Activated B cell treated with CpG ODN at 0.5 μM for 24 hours (primary cell): ENCODE measurements at regions not wholly inside any gene's neighbourhood (a gene's known extent, or its start where the extent isn't known, plus 50 kb on each side); places are given as distances from the start of the nearest gene placed in this dataset.

Source experiments
- ATAC-seq: fragments of 200-7000 bp; cut with Tn5 transposase; one replicate; pipeline ENCODE4 v1.10.0; 2021; ENCODE audit warnings: low read depth, mild to moderate bottlenecking, moderate library complexity
- CTCF ChIA-PET: fragments of 350-600 bp; sonication (Branson Sonifier 250); formaldehyde crosslinking; loops from one replicate; lab custom pipeline; 2021; ENCODE audit warnings: antibody characterized with exemption; lab: Charles Lee
- POLR2A ChIA-PET: fragments of 350-600 bp; sonication (Branson Sonifier 250); formaldehyde crosslinking; loops from one replicate; lab custom pipeline; 2021; ENCODE audit warnings: antibody characterized with exemption; lab: Charles Lee
- DNase-seq: peaks from one replicate; pipeline ENCODE4 v3.0.0; 2022
- H3K27ac Mint-ChIP-seq: one replicate; pipeline ENCODE4 v1.8.0; 2020; ENCODE audit warnings: mixed read lengths
- H3K27me3 Mint-ChIP-seq: one replicate; pipeline ENCODE4 v1.8.0; 2021; ENCODE audit warnings: mixed read lengths
- H3K36me3 Mint-ChIP-seq: one replicate; pipeline ENCODE4 v1.8.0; 2021; ENCODE audit warnings: low read depth, mixed read lengths
- H3K4me1 Mint-ChIP-seq: one replicate; pipeline ENCODE4 v1.8.0; 2021; ENCODE audit warnings: mixed read lengths
- H3K4me3 Mint-ChIP-seq: one replicate; pipeline ENCODE4 v1.8.0; 2020; ENCODE audit warnings: mild to moderate bottlenecking, mixed read lengths
- H3K9me3 Mint-ChIP-seq: one replicate; pipeline ENCODE4 v1.8.0; 2020; ENCODE audit warnings: mixed read lengths
- CTCF ChIP-seq: fragments of 200-600 bp; IDR thresholded peaks from one replicate; pipeline ENCODE4 v1.8.0; 2022; ENCODE audit warnings: antibody characterized with exemption, mild to moderate bottlenecking
- intact Hi-C: fragments of 100-400 bp; cut with micrococcal nuclease; formaldehyde crosslinking; loops from one replicate; pipeline ENCODE4 v1.15.1; 2024

DNA sequence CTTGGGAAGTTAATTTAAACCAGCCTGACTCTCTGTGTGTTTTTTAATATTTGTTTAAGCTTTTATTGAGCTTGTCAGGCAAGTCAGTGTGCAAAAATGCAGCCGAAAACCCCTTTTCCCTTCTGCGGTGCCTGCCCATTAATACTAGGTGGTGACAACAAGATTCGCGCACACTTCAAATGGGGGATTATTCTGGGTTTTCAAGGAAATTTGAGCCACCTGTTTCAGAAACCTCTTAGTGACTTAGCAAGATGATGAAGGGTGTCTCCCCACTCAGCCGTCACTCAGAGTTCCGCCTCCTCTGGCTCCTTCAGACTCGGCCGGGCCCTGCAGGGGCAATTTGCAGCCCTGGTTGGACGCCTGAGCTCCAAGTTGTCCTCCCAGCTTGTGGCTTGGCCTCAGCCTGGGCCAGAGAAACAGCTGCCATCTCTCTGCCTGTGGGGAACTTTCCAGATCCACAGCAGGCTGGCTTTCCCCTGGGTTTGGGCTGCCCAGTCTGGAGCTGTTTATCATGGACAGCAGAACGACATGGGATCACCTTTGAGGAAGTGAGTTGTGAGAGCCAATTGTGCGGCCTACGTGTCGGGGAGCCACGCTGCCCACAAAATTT is 75.9 kb downstream of the SPRY4 start:
- no peak for ATAC-seq
- TF ChIP-seq CTCF = no peak
- Mint-ChIP-seq H3K9me3 (no peaks in the 10 kb centered on the region), H3K4me1 (no peaks in the 10 kb centered on the region), H3K27ac (no peak overlapping the region), H3K4me3 (no peak overlapping the region), H3K27me3 (peaks cover 6% of the 10 kb centered on the region), H3K36me3 (no peaks in the 10 kb centered on the region)
- DNase-seq = no peak
- intact Hi-C loops = no loop called here
- CTCF ChIA-PET = no interaction called here
- POLR2A ChIA-PET = no interaction called here

GRCh38 chr5:142246258-142246657 is 78.6 kb downstream of the SPRY4 start:
- POLR2A ChIA-PET = no interaction called here
- intact Hi-C loops = no loop called here
- H3K9me3 Mint-ChIP-seq = peaks cover 3% of the 10 kb centered on the region
- no peak overlapping the region for H3K4me3 Mint-ChIP-seq
- H3K4me1 Mint-ChIP-seq = no peaks in the 10 kb centered on the region
- no peak for DNase-seq
- H3K27me3 Mint-ChIP-seq = peaks cover 6% of the 10 kb centered on the region
- ATAC-seq = no peak
- H3K36me3 Mint-ChIP-seq = no peaks in the 10 kb centered on the region
- H3K27ac Mint-ChIP-seq = no peak overlapping the region
- CTCF ChIA-PET = no interaction called here
- TF ChIP-seq CTCF = no peak

DNA sequence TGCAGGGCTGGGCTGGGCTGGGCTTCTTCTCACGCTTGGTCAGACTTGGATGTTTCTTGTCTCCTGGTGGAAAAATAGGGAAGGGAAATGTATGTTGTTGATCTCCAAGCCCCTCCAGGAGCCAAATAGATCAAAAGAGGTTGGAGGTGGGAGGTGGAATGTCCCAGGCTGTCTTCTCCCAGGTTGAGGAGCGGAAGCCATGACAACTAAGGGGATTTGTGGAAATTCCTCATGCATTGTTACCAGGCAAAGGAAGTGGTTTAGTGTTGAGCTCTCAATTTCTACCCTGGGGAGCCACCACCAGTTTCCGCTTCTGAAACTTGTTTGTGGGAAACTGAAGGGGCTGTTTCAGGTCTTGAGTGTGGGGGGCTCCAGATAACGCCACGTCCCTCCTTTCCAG is 79.0 kb downstream of the SPRY4 start:
- ChIA-PET POLR2A (no interaction called here), CTCF (no interaction called here)
- Mint-ChIP-seq H3K27me3 (peaks cover 6% of the 10 kb centered on the region), H3K4me3 (no peak overlapping the region), H3K4me1 (no peaks in the 10 kb centered on the region), H3K9me3 (peaks cover 3% of the 10 kb centered on the region), H3K27ac (no peak overlapping the region), H3K36me3 (no peaks in the 10 kb centered on the region)
- TF ChIP-seq CTCF = no peak
- intact Hi-C loops = no loop called here
- ATAC-seq = no peak
- no peak for DNase-seq

DNA sequence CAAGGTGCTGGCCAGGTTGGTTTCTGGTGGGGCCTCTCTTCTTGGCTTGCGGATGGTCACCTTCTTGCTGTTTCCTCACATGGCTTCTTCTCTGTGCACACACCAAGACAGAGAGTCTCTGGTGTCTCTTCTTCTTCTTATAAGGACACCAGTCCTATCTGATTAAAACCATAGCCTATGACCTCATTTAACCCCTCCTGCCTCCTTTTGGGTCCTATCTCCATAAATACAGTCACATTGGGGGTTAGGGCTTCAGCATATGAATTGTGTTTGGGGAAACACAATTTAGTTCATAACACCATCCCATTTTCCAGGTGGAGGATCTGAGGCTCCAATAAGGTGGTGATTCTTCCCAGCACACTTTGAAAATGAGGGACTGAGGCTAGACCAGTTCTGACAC is 80.4 kb downstream of the SPRY4 start:
- TF ChIP-seq CTCF = no peak
- Mint-ChIP-seq H3K27me3 (peaks cover 2% of the 10 kb centered on the region), H3K9me3 (peaks cover 3% of the 10 kb centered on the region), H3K27ac (no peak overlapping the region), H3K4me3 (no peak overlapping the region), H3K36me3 (no peaks in the 10 kb centered on the region), H3K4me1 (no peaks in the 10 kb centered on the region)
- no peak for ATAC-seq
- ChIA-PET POLR2A (no interaction called here), CTCF (no interaction called here)
- DNase-seq = no peak
- intact Hi-C loops = no loop called here

DNA sequence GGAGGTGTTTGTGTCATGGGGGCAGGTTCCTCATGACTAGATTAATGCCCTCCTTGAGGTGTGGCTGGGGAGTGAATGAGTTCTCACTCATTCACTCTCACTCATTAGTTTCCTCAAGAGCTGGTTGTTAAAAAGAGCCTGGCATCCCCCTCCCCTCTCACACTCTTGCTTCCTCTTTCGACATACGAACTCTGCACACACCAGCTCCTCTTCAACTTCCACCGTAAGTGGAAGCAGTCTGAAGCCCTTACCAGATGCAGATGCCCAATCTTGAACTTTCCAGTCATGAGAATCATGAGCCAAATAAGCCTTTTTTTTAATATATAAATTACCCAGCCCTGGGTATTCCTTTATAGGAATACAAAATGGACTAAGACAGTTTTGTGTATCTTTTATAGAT is 82.5 kb downstream of the SPRY4 start:
- ChIA-PET POLR2A (no interaction called here), CTCF (no interaction called here)
- Mint-ChIP-seq H3K27me3 (no peaks in the 10 kb centered on the region), H3K4me3 (no peak overlapping the region), H3K4me1 (no peaks in the 10 kb centered on the region), H3K9me3 (peaks cover 3% of the 10 kb centered on the region), H3K36me3 (no peaks in the 10 kb centered on the region), H3K27ac (no peak overlapping the region)
- intact Hi-C loops = no loop called here
- no peak for TF ChIP-seq CTCF
- ATAC-seq = no peak
- no peak for DNase-seq
